Adrenal gland (tissue), 5 donors: ENCODE measurements at regions not wholly inside any gene's neighbourhood (a gene's known extent, or its start where the extent isn't known, plus 50 kb on each side); places are given as distances from the start of the nearest gene placed in this dataset.

Source experiments
- POLR2A ChIP-seq, 2 donors: fragments of 450-650 bp; IDR thresholded peaks; one replicate each; pipeline ENCODE4 v1.6.1; 2017; ENCODE audit warnings: antibody characterized with exemption in 2 of 2, mild to moderate bottlenecking in 2 of 2, moderate library complexity in 1 of 2
- TF ChIP-seq, protein P1 (sequence below), 6 experiments: fragments of 450-650 bp in 4 of 6; fragments of 200-600 bp in 2 of 6; sonication (generic) in 1 of 6; IDR thresholded peaks; 1 replicate in 5 of 6; 2 replicates in 1 of 6; pipeline versions ENCODE4 v1.5.1 to v1.8.0; 2016 to 2021; ENCODE audit warnings: antibody characterized with exemption in 6 of 6, mild to moderate bottlenecking in 2 of 6, moderate library complexity in 1 of 6
- donor health status: DM: no; HTN: no; CAD: no.

- TF ChIP-seq, protein P1, sequence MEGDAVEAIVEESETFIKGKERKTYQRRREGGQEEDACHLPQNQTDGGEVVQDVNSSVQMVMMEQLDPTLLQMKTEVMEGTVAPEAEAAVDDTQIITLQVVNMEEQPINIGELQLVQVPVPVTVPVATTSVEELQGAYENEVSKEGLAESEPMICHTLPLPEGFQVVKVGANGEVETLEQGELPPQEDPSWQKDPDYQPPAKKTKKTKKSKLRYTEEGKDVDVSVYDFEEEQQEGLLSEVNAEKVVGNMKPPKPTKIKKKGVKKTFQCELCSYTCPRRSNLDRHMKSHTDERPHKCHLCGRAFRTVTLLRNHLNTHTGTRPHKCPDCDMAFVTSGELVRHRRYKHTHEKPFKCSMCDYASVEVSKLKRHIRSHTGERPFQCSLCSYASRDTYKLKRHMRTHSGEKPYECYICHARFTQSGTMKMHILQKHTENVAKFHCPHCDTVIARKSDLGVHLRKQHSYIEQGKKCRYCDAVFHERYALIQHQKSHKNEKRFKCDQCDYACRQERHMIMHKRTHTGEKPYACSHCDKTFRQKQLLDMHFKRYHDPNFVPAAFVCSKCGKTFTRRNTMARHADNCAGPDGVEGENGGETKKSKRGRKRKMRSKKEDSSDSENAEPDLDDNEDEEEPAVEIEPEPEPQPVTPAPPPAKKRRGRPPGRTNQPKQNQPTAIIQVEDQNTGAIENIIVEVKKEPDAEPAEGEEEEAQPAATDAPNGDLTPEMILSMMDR (IDR thresholded peaks at IDR 0.05): no peak
- no peak for TF ChIP-seq POLR2A (IDR thresholded peaks at IDR 0.05)
Measured at GRCh38 chr1:29391362-29391880, 155.1 kb downstream of the PTPRU start.
